SU-DHL-6 (cell line): ENCODE measurements at regions not wholly inside any gene's neighbourhood (a gene's known extent, or its start where the extent isn't known, plus 50 kb on each side); places are given as distances from the start of the nearest gene placed in this dataset.

Experiments
- H2AFZ ChIP-seq: fragments of 200-600 bp; sonication (generic); 2 replicates; pipeline ENCODE4 v1.6.1; 2014; ENCODE audit warnings: low read depth, mild to moderate bottlenecking, moderate library complexity, mixed read lengths, antibody characterized with exemption, low read length; ENCODE audit not compliant: severe bottlenecking
- H3F3A ChIP-seq: fragments of 200-600 bp; shearing (Covaris generic); 2 replicates; pipeline ENCODE4 v1.6.0; 2016; ENCODE audit warnings: antibody characterized with exemption, mild to moderate bottlenecking; ENCODE audit not compliant: insufficient read depth
- H3K27ac ChIP-seq: fragments of 200-600 bp; sonication (generic); 2 replicates; pipeline ENCODE4 v1.5.1; 2016; ENCODE audit warnings: low read depth, mild to moderate bottlenecking, low read length, moderate library complexity, mixed read lengths
- H3K27me3 ChIP-seq: fragments of 200-600 bp; sonication (generic), shearing (Covaris generic); 2 replicates; pipeline ENCODE4 v1.6.0; 2014; ENCODE audit warnings: mild to moderate bottlenecking, low read length
- H3K36me3 ChIP-seq: fragments of 200-600 bp; sonication (generic); 2 replicates; pipeline ENCODE4 v1.6.1; 2014; ENCODE audit warnings: mild to moderate bottlenecking, low read length, mixed read lengths
- H3K4me2 ChIP-seq: fragments of 300-600, 200-600 bp; shearing (Covaris generic), sonication (generic); 2 replicates; pipeline ENCODE4 v1.6.0; 2014; ENCODE audit warnings: low read length, low read depth, mild to moderate bottlenecking; ENCODE audit not compliant: poor library complexity, severe bottlenecking
- H3K4me3 ChIP-seq: fragments of 200-600 bp; sonication (generic); 2 replicates; pipeline ENCODE4 v1.5.1; 2014; ENCODE audit warnings: antibody characterized with exemption, low read length, mild to moderate bottlenecking, mixed read lengths; ENCODE audit not compliant: insufficient read depth, poor library complexity, severe bottlenecking
- H3K79me2 ChIP-seq: fragments of 200-600 bp; sonication (generic); 2 replicates; pipeline ENCODE4 v1.6.1; 2014; ENCODE audit warnings: mild to moderate bottlenecking, low read length, moderate library complexity; ENCODE audit not compliant: insufficient read depth
- H3K9ac ChIP-seq: fragments of 200-600 bp; sonication (generic); 2 replicates; pipeline ENCODE4 v1.7.0; 2014; ENCODE audit warnings: mild to moderate bottlenecking, low read length
- H3K9me2 ChIP-seq: fragments of 200-600 bp; sonication (generic); replicated peaks from 2 replicates; pipeline ENCODE4 v1.6.1; 2014; ENCODE audit warnings: low read length; ENCODE audit not compliant: insufficient read depth
- H3K9me3 ChIP-seq: fragments of 200-600 bp; sonication (generic); 2 replicates; pipeline ENCODE4 v1.6.1; 2014; ENCODE audit warnings: low read length, mixed read lengths; ENCODE audit not compliant: insufficient read depth
- H4K20me1 ChIP-seq: fragments of 200-600 bp; sonication (generic); 2 replicates; pipeline ENCODE4 v1.6.1; 2014; ENCODE audit warnings: low read depth, mild to moderate bottlenecking, antibody characterized with exemption, low read length, moderate library complexity, mixed read lengths
- CTCF ChIP-seq: fragments of 200-600 bp; sonication (generic); IDR thresholded peaks from one replicate; pipeline ENCODE4 v1.5.1; 2017; ENCODE audit warnings: antibody characterized with exemption, mild to moderate bottlenecking, low read length, moderate library complexity; ENCODE audit not compliant: insufficient read depth, poor library complexity, severe bottlenecking
- EZH2phosphoT487 ChIP-seq: fragments of 200-600 bp; sonication (generic), shearing (Covaris generic); conservative IDR thresholded peaks from 2 replicates; pipeline ENCODE4 v1.6.1; 2018; ENCODE audit warnings: mild to moderate bottlenecking, antibody characterized with exemption, low read length, moderate library complexity, mixed read lengths

- H3K9me3 ChIP-seq = no peaks in the 10 kb centered on the region
- H4K20me1 ChIP-seq = no peaks in the 10 kb centered on the region
- no peaks in the 10 kb centered on the region for H3K27me3 ChIP-seq
- no peaks in the 10 kb centered on the region for H3K79me2 ChIP-seq
- TF ChIP-seq EZH2phosphoT487 (no peak), CTCF (no peak)
- no peaks in the 10 kb centered on the region for H3K9me2 ChIP-seq
- no peak overlapping the region for H3K9ac ChIP-seq
- no peak overlapping the region for H3K4me2 ChIP-seq
- no peak overlapping the region for H3K27ac ChIP-seq
- H3K36me3 ChIP-seq = no peaks in the 10 kb centered on the region
- no peak overlapping the region for H2AFZ ChIP-seq
- H3F3A ChIP-seq = no peaks in the 10 kb centered on the region
- no peak overlapping the region for H3K4me3 ChIP-seq
Measured at GRCh38 chr17:56021681-56022190, 131.5 kb upstream of the ANKFN1 start.

GRCh38 chr17:56023851-56024250, 129.4 kb upstream of the ANKFN1 start:
- Histone ChIP-seq H3K9me3 (no peaks in the 10 kb centered on the region), H3K27ac (no peak overlapping the region), H3K36me3 (no peaks in the 10 kb centered on the region), H2AFZ (no peak overlapping the region), H3K4me2 (no peak overlapping the region), H3K4me3 (no peak overlapping the region), H3K79me2 (no peaks in the 10 kb centered on the region), H3K9ac (no peak overlapping the region), H3K27me3 (no peaks in the 10 kb centered on the region), H3K9me2 (no peaks in the 10 kb centered on the region), H3F3A (no peaks in the 10 kb centered on the region), H4K20me1 (no peaks in the 10 kb centered on the region)
- no peak for TF ChIP-seq CTCF
- no peak for TF ChIP-seq EZH2phosphoT487

- H3K9me2 ChIP-seq = no peaks in the 10 kb centered on the region
- H3K4me3 ChIP-seq = no peak overlapping the region
- no peaks in the 10 kb centered on the region for H3K36me3 ChIP-seq
- H3K9me3 ChIP-seq = no peaks in the 10 kb centered on the region
- H3K27ac ChIP-seq = no peak overlapping the region
- no peaks in the 10 kb centered on the region for H4K20me1 ChIP-seq
- no peak overlapping the region for H2AFZ ChIP-seq
- H3K4me2 ChIP-seq = no peak overlapping the region
- no peaks in the 10 kb centered on the region for H3K27me3 ChIP-seq
- no peaks in the 10 kb centered on the region for H3K79me2 ChIP-seq
- H3F3A ChIP-seq = no peaks in the 10 kb centered on the region
- TF ChIP-seq CTCF (no peak), EZH2phosphoT487 (no peak)
- H3K9ac ChIP-seq = no peak overlapping the region
Measured at GRCh38 chr17:56026915-56027314, 126.4 kb upstream of the ANKFN1 start.
